Activated gamma-delta T cell treated with Interleukin-2 at 50 U/mL for 16 hours (primary cell): ENCODE measurements at regions not wholly inside any gene's neighbourhood (a gene's known extent, or its start where the extent isn't known, plus 50 kb on each side); places are given as distances from the start of the nearest gene placed in this dataset.
"Not testable (repeated sequence)": the region's sequence is repeated elsewhere in the genome, so short reads cannot be mapped to it uniquely, and the experiment has no call there.

ENCODE experiments used
- DNase-seq: peaks from one replicate; pipeline ENCODE4 v3.0.0-alpha.2; 2020

DNA sequence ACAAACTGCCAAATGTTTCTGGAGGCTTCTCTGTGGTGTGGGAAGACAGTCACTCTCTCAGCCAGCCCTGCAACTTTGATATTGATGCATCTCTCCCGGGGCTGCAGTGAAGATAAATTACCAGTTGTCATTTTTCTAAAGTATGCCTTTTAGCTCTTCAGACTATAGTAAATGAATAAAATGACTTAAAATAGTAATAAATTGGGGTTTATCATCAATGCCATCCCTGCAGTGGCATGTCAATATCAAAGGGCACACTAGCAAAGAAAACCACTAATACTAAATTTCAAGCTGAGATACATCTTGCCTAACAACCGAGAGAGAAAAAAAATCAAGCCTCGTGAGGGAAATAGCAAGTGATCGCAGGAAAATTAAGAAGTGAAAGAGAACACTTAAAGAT, 749.5 kb upstream of the SLC39A10 start:
- no peak for DNase-seq

GRCh38 chr2:194896871-194897270, 760.2 kb upstream of the SLC39A10 start:
- DNase-seq: no peak

DNA sequence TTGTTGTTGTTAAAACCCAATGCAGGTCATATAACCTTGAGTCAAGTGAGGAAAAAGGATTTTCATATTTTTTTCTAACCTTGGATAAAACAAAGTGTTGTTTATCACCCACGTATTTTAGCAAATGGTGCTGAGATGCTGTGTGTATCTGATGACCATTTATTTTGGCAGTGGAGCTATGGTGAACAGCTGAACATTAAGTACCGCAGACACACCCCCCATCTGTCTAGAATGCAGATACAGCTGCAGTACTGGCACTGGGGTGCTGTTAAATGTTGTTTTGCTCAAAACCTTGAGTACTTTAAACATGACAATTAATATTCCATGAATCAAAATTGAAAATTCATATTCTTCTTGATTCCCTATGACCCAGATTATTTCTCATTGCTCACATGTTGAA, 773.3 kb upstream of the SLC39A10 start:
- DNase-seq: no peak

DNA sequence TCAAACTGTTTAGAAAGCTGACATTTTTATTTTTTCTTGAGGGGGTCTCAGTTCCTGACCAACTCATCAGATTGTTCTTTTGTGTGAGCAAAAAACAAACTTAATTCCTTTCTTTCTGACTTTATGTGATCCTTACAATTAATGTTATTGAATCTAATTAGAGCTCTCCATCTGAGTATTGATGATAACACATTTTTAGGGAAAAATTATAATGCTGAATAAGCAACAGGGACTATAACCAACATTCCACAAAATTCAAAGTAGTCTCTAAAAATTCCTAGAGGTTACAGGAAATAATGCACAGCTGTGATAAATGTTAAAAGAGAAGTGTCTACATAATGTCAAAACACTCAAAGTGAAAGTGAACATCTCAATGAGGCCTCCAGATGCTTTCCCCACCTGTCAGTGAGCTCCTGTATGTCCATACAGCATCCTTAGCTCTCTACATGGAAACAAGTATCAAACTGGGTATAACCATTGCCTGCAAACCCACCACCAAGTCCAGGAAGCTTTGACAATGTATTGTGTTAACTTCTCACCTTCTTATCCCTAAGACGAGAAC, 786.0 kb upstream of the SLC39A10 start:
- no peak for DNase-seq

GRCh38 chr2:194867328-194867727, 789.7 kb upstream of the SLC39A10 start:
- DNase-seq: no peak

DNA sequence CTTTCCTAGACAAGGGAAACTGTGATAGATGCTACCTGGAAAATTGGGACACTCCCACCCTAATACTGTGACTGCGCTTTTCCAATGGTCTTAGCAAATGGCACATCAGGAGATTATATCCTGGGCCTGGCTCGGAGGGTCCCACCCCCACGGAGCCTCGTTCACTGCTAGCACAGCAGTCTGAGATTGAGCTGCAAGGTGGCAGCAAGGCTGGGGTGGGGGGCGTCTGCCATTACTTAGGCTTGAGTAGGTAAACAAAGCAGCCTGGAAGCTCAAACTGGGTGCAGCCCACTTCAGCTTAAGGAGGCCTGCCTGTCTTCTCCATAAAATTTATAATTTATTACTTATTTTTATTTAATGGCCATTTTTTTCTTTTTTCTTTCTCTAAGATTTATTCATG, 802.1 kb upstream of the SLC39A10 start:
- no peak for DNase-seq

GRCh38 chr2:194842871-194843270, 814.2 kb upstream of the SLC39A10 start:
- DNase-seq: no peak

- not testable (repeated sequence) for DNase-seq
Observed at GRCh38 chr2:194834371-194834770, 822.7 kb upstream of the SLC39A10 start.

DNA sequence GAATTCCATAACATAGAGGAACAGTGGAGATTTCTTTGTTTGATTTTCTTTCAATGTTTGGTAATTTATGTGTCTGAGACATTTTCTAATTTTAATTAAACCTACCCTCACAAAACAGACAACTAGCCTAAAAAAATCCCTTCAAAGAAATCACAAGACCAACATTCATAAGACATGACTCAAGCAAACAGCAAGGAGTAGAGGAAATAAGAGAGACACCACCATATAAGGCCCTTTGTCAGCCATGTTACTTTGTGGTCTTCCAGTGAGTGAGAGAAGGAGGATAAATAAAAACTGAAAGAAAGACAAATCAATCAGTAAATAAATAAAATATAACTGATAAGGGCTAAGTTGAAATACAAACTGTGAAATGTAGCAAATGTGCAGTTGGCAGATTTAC, 830.8 kb upstream of the SLC39A10 start:
- DNase-seq: no peak

- DNase-seq: no peak
Observed at GRCh38 chr2:194824450-194824849, 832.6 kb upstream of the SLC39A10 start.

- DNase-seq: no peak
Observed at GRCh38 chr2:194822657-194823056, 834.4 kb upstream of the SLC39A10 start.

GRCh38 chr2:194822097-194822496, 834.9 kb upstream of the SLC39A10 start:
- no peak for DNase-seq

DNA sequence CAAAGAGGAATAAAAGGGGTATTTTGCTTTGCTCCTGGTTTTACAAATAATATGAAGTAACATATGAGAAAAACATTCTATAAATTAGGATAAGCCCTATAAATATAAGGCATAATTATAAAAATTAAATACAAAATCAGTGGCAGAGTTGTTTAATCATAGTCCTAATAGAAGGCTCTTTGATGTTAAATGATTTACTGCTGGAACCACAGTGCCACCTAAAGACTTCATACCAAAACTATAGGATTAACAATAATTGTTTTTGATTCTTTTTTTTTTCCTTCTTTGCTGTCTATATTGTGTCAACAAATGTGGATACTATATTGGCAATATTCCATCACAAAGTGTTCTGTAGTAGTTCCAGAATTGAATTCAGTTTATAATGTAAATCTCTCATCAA, 837.7 kb upstream of the SLC39A10 start:
- DNase-seq: no peak

GRCh38 chr2:194815475-194815874, 841.6 kb upstream of the SLC39A10 start:
- DNase-seq: no peak

GRCh38 chr2:194802589-194802988, 854.4 kb upstream of the SLC39A10 start:
- DNase-seq: no peak

GRCh38 chr2:194787071-194787470, 870.0 kb upstream of the SLC39A10 start:
- not testable (repeated sequence) for DNase-seq

GRCh38 chr2:194771394-194771793, 885.6 kb upstream of the SLC39A10 start:
- DNase-seq: not testable (repeated sequence)

- no peak for DNase-seq
Observed at GRCh38 chr2:194769030-194769429, 888.0 kb upstream of the SLC39A10 start.

DNA sequence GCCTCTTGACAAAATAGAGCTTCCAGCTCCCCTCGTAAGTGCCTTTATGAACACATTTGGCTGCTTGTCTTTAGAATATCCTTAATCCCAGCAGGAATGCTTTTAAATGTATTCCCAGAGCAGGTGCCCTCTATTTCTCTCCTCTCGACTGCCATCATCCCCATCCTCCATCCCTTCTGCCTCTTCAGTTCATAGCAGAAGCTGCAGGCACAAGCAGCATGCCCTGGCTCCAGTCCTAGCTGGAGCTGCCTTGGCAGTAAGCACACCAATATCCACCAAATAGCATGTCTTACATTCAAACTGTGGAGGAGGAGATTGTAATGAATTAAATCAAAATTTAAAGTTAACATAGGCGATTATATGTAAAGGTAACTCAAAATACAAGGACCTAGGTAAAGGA, 891.3 kb upstream of the SLC39A10 start:
- DNase-seq: no peak

DNA sequence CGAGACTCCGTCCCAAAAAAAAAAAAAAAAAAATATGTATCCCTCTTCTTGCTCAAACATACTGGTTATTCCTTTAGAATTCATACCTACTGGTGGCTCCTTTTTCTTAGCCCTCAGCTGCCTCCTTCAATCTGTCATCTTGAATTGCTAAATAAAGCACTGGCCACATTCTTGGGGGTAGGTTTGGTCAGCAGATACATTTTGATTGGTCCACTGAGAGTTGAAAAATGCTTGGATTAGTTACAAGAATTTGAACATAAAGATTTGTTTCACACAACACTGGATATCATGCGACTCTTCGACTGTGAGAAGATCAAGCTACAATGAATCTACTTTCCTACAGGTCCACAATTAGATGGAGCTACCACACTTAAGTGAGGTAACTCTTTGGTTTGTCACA, 906.1 kb upstream of the SLC39A10 start:
- no peak for DNase-seq

GRCh38 chr2:194745557-194746146, 911.4 kb upstream of the SLC39A10 start:
- DNase-seq: no peak

GRCh38 chr2:194742706-194743105, 914.3 kb upstream of the SLC39A10 start:
- DNase-seq: no peak

- no peak for DNase-seq
Observed at GRCh38 chr2:194739217-194739616, 917.8 kb upstream of the SLC39A10 start.

- no peak for DNase-seq
Observed at GRCh38 chr2:194735837-194736542, 921.0 kb upstream of the SLC39A10 start.

DNA sequence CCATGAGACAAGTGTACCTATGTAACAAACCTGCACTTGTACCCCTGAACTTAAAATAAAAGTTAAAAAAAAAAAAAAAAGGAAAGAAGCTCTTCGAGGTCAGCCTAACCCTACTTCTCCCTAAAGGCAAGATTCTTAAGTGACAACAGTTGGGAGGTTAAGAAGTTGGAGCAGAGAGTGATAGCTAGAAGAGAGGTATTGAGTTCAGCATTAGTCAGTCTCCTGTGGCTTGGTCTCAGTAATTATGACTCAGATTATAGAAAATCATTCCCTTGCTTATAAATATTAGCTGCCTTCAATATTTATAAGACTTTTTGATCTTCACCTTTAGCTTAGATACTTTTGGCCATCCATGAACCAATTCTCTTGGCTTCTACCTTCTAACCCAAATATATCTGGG, 926.8 kb upstream of the SLC39A10 start:
- DNase-seq: no peak
